SK-N-SH treated with all-trans-retinoic acid at 6 μM for 48 hours (cell line): ENCODE measurements at regions not wholly inside any gene's neighbourhood (a gene's known extent, or its start where the extent isn't known, plus 50 kb on each side); places are given as distances from the start of the nearest gene placed in this dataset.

Source experiments
- ATAC-seq: fragments of 200-7000 bp; cut with Tn5 transposase; 3 replicates; pipeline ENCODE4 v1.9.1; 2020; ENCODE audit warnings: mild to moderate bottlenecking, moderate library complexity
- BACH2 ChIP-seq: fragments of 250-450 bp; sonication (Bioruptor Pico); IDR thresholded peaks from 2 replicates; pipeline ENCODE4 v1.9.0; 2021; ENCODE audit warnings: mild to moderate bottlenecking, borderline replicate concordance
- CSDC2 ChIP-seq: fragments of 250-450 bp; sonication (Bioruptor Pico); IDR thresholded peaks from 2 replicates; pipeline ENCODE4 v1.5.0; 2020; ENCODE audit warnings: mild to moderate bottlenecking, moderate library complexity
- ESRRG ChIP-seq: fragments of 250-450 bp; sonication (Bioruptor Pico); IDR thresholded peaks from 2 replicates; pipeline ENCODE4 v1.6.1; 2021; ENCODE audit warnings: mild to moderate bottlenecking
- GLIS3 ChIP-seq: fragments of 250-450 bp; sonication (Bioruptor Pico); IDR thresholded peaks from 2 replicates; pipeline ENCODE4 v1.5.0; 2020; ENCODE audit warnings: mild to moderate bottlenecking, moderate library complexity
- OSR1 ChIP-seq: fragments of 250-450 bp; sonication (Bioruptor Pico); IDR thresholded peaks from 2 replicates; pipeline ENCODE4 v1.8.0; 2022; ENCODE audit warnings: moderate library complexity, mild to moderate bottlenecking, inconsistent platforms
- PPARA ChIP-seq: fragments of 250-450 bp; sonication (Bioruptor Pico); IDR thresholded peaks from 2 replicates; pipeline ENCODE4 v1.5.0; 2020; ENCODE audit warnings: mild to moderate bottlenecking, borderline replicate concordance
- RARB ChIP-seq: fragments of 250-450 bp; sonication (Bioruptor Pico); IDR thresholded peaks from 2 replicates; pipeline ENCODE4 v1.8.0; 2021; ENCODE audit warnings: mild to moderate bottlenecking, moderate library complexity
- SNAI2 ChIP-seq: fragments of 250-450 bp; sonication (Bioruptor Pico); IDR thresholded peaks from 2 replicates; pipeline ENCODE4 v1.5.0; 2020; ENCODE audit warnings: mild to moderate bottlenecking, moderate library complexity
- TOX ChIP-seq: fragments of 250-450 bp; sonication (Bioruptor Pico); IDR thresholded peaks from 2 replicates; pipeline ENCODE4 v1.8.0; 2021; ENCODE audit warnings: mild to moderate bottlenecking, moderate library complexity, borderline replicate concordance
- ZC3H10 ChIP-seq: fragments of 250-450 bp; sonication (Bioruptor Pico); IDR thresholded peaks from 2 replicates; pipeline ENCODE4 v1.5.1; 2021; ENCODE audit warnings: mild to moderate bottlenecking, moderate library complexity
- ZFP3 ChIP-seq: fragments of 250-450 bp; sonication (Bioruptor Pico); IDR thresholded peaks from 2 replicates; pipeline ENCODE4 v1.5.0; 2020; ENCODE audit warnings: mild to moderate bottlenecking, moderate library complexity
- ZFP30 ChIP-seq: fragments of 450-650 bp; formaldehyde crosslinking; IDR thresholded peaks from 2 replicates; pipeline ENCODE4 v1.5.0; 2022; ENCODE audit warnings: mild to moderate bottlenecking, moderate library complexity
- ZNF565 ChIP-seq: fragments of 450-650 bp; formaldehyde crosslinking; conservative IDR thresholded peaks from 2 replicates; pipeline ENCODE4 v1.5.0; 2020; ENCODE audit warnings: low read depth, mild to moderate bottlenecking, moderate library complexity
- ZNF70 ChIP-seq: fragments of 450-650 bp; formaldehyde crosslinking; IDR thresholded peaks from 2 replicates; pipeline ENCODE4 v1.5.0; 2020; ENCODE audit warnings: mild to moderate bottlenecking, moderate library complexity
- ZNF8 ChIP-seq: fragments of 450-650 bp; formaldehyde crosslinking; IDR thresholded peaks from 2 replicates; pipeline ENCODE4 v1.5.0; 2020; ENCODE audit warnings: mild to moderate bottlenecking, moderate library complexity
- TF ChIP-seq, protein P1 (sequence below): fragments of 250-450 bp; sonication (Bioruptor Pico); IDR thresholded peaks from 2 replicates; pipeline ENCODE4 v1.5.1; 2020; ENCODE audit warnings: low read depth, mild to moderate bottlenecking, moderate library complexity
- TF ChIP-seq, protein P2 (sequence below): fragments of 250-450 bp; sonication (Bioruptor Pico); IDR thresholded peaks from 2 replicates; pipeline ENCODE4 v1.8.0; 2021; ENCODE audit warnings: low read depth, mild to moderate bottlenecking, moderate library complexity, borderline replicate concordance
- TF ChIP-seq, protein P3 (sequence below): fragments of 250-450 bp; sonication (Bioruptor Pico); IDR thresholded peaks from 2 replicates; pipeline ENCODE4 v1.5.1; 2021; ENCODE audit warnings: mild to moderate bottlenecking, moderate library complexity
- TF ChIP-seq, protein P4 (sequence below): fragments of 250-450 bp; sonication (Bioruptor Pico); IDR thresholded peaks from 2 replicates; pipeline ENCODE4 v1.8.0; 2020; ENCODE audit warnings: mild to moderate bottlenecking, moderate library complexity, borderline replicate concordance
- TF ChIP-seq, protein P5 (sequence below): fragments of 250-450 bp; sonication (Bioruptor Pico); IDR thresholded peaks from 2 replicates; pipeline ENCODE4 v1.5.0; 2020; ENCODE audit warnings: mild to moderate bottlenecking, moderate library complexity

DNA sequence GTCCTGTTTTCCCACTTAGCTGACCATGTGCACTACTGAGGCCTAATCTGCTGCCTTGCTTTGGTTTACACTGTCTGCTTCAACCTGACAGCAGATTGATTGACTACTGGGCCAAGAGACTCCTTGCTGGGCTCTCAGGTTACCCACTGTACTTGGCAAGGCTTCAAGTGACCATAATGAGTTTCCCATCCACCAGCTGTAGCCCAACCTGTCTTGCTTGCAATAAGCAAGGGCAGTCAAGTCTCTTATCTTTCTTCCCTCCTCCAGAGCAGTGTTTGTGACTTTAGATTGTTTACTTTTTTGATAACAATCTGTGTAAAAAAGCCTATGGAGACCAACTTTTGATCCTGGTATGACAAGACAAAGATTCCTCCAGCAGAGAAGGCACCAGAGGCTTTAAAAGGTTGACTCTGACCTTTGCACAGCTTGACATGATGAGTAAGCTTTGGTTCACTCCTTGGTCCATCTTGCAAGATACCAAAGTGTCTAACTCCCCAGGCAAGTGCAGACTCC lies 912.3 kb upstream of the SEMA6A start:
- TF ChIP-seq PPARA (no peak), TOX (CRISPR knock-in tag) (no peak), ZNF70 (CRISPR knock-in tag) (no peak), ESRRG (no peak), RARB (CRISPR knock-in tag) (no peak)
- no peak for ATAC-seq

DNA sequence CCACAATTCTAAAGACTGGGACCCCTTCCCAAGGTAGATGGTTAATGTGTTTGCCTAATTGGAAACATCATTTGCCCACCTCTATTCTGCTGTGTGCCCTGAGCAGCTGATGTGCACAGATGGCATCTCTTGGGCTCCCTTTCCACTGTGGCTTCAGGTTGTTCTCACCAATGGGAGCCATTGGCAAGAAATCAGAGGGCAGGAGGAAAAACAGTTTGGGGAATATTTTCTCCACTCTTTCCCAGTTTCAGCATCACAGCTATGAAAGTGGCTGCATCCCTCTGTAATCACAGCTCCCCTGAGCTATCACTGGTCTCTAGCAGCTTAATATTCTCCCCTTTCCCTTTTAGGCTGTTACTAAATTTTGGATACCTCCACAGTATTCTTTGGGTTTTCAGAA lies 911.6 kb upstream of the SEMA6A start:
- TF ChIP-seq BACH2 (CRISPR knock-in tag) (no peak), CSDC2 (CRISPR knock-in tag) (no peak), ZC3H10 (no peak), OSR1 (CRISPR knock-in tag) (no peak), RARB (CRISPR knock-in tag) (no peak), GLIS3 (no peak), ZNF8 (no peak), PPARA (no peak), ZFP3 (CRISPR knock-in tag) (no peak), ZFP30 (CRISPR knock-in tag) (no peak), ZNF565 (CRISPR knock-in tag) (no peak), ZNF70 (CRISPR knock-in tag) (no peak)
- TF ChIP-seq, protein P1, sequence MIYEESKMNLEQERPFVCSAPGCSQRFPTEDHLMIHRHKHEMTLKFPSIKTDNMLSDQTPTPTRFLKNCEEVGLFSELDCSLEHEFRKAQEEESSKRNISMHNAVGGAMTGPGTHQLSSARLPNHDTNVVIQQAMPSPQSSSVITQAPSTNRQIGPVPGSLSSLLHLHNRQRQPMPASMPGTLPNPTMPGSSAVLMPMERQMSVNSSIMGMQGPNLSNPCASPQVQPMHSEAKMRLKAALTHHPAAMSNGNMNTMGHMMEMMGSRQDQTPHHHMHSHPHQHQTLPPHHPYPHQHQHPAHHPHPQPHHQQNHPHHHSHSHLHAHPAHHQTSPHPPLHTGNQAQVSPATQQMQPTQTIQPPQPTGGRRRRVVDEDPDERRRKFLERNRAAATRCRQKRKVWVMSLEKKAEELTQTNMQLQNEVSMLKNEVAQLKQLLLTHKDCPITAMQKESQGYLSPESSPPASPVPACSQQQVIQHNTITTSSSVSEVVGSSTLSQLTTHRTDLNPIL (CRISPR knock-in tag), result no peak
- TF ChIP-seq, protein P2, sequence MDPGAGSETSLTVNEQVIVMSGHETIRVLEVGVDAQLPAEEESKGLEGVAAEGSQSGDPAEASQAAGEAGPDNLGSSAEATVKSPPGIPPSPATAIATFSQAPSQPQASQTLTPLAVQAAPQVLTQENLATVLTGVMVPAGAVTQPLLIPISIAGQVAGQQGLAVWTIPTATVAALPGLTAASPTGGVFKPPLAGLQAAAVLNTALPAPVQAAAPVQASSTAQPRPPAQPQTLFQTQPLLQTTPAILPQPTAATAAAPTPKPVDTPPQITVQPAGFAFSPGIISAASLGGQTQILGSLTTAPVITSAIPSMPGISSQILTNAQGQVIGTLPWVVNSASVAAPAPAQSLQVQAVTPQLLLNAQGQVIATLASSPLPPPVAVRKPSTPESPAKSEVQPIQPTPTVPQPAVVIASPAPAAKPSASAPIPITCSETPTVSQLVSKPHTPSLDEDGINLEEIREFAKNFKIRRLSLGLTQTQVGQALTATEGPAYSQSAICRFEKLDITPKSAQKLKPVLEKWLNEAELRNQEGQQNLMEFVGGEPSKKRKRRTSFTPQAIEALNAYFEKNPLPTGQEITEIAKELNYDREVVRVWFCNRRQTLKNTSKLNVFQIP (CRISPR knock-in tag), result no peak
- TF ChIP-seq, protein P3, sequence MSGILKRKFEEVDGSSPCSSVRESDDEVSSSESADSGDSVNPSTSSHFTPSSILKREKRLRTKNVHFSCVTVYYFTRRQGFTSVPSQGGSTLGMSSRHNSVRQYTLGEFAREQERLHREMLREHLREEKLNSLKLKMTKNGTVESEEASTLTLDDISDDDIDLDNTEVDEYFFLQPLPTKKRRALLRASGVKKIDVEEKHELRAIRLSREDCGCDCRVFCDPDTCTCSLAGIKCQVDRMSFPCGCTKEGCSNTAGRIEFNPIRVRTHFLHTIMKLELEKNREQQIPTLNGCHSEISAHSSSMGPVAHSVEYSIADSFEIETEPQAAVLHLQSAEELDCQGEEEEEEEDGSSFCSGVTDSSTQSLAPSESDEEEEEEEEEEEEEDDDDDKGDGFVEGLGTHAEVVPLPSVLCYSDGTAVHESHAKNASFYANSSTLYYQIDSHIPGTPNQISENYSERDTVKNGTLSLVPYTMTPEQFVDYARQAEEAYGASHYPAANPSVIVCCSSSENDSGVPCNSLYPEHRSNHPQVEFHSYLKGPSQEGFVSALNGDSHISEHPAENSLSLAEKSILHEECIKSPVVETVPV (CRISPR knock-in tag), result no peak
- TF ChIP-seq, protein P4, sequence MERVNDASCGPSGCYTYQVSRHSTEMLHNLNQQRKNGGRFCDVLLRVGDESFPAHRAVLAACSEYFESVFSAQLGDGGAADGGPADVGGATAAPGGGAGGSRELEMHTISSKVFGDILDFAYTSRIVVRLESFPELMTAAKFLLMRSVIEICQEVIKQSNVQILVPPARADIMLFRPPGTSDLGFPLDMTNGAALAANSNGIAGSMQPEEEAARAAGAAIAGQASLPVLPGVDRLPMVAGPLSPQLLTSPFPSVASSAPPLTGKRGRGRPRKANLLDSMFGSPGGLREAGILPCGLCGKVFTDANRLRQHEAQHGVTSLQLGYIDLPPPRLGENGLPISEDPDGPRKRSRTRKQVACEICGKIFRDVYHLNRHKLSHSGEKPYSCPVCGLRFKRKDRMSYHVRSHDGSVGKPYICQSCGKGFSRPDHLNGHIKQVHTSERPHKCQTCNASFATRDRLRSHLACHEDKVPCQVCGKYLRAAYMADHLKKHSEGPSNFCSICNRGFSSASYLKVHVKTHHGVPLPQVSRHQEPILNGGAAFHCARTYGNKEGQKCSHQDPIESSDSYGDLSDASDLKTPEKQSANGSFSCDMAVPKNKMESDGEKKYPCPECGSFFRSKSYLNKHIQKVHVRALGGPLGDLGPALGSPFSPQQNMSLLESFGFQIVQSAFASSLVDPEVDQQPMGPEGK, result no peak
- TF ChIP-seq, protein P5, sequence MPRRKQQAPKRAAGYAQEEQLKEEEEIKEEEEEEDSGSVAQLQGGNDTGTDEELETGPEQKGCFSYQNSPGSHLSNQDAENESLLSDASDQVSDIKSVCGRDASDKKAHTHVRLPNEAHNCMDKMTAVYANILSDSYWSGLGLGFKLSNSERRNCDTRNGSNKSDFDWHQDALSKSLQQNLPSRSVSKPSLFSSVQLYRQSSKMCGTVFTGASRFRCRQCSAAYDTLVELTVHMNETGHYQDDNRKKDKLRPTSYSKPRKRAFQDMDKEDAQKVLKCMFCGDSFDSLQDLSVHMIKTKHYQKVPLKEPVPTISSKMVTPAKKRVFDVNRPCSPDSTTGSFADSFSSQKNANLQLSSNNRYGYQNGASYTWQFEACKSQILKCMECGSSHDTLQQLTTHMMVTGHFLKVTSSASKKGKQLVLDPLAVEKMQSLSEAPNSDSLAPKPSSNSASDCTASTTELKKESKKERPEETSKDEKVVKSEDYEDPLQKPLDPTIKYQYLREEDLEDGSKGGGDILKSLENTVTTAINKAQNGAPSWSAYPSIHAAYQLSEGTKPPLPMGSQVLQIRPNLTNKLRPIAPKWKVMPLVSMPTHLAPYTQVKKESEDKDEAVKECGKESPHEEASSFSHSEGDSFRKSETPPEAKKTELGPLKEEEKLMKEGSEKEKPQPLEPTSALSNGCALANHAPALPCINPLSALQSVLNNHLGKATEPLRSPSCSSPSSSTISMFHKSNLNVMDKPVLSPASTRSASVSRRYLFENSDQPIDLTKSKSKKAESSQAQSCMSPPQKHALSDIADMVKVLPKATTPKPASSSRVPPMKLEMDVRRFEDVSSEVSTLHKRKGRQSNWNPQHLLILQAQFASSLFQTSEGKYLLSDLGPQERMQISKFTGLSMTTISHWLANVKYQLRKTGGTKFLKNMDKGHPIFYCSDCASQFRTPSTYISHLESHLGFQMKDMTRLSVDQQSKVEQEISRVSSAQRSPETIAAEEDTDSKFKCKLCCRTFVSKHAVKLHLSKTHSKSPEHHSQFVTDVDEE (CRISPR knock-in tag), result no peak

DNA sequence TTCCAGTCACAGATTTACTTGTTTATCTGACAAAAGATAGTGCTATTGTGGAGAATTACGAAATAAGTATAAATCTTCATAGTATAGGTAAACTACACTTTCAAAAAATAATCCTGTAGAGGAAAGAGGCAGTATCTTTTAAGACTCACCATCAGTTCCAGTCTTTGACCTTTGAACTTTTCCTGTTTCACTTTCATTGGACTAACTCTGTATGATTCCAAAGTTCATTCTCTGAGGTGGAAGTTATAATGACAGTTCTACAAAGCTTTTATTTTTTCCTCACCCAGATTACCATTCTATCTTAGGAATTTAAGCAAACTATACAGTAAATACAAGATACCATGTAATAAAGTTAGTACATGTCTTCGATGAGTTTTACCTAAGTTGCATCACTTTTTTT lies 901.3 kb upstream of the SEMA6A start:
- TF ChIP-seq ZC3H10, result no peak
- no peak for TF ChIP-seq SNAI2 (CRISPR knock-in tag)
- TF ChIP-seq, protein P1 (CRISPR knock-in tag), result no peak
- TF ChIP-seq ZFP30 (CRISPR knock-in tag), result no peak
- no peak for ATAC-seq

More for the DNA sequence above, 911.6 kb upstream of the SEMA6A start:
- no peak for ATAC-seq
